ENCODE measurements at regions not wholly inside any gene's neighbourhood (a gene's known extent, or its start where the extent isn't known, plus 50 kb on each side); places are given as distances from the start of the nearest gene placed in this dataset.

- Histone ChIP-seq H3K4me1 (no peaks in the 10 kb centered on the region), H3K27me3 (no peaks in the 10 kb centered on the region), H3K9me3 (no peaks in the 10 kb centered on the region), H3K36me3 (no peaks in the 10 kb centered on the region), H3K4me3 (no peak overlapping the region), H3K27ac (no peak overlapping the region)
- no peak for DNase-seq (ENCODE audit: extremely low spot score in 2 of 2)
- intact Hi-C loops (cut with DNase I), result no loop called here
- TF ChIP-seq, protein P1, sequence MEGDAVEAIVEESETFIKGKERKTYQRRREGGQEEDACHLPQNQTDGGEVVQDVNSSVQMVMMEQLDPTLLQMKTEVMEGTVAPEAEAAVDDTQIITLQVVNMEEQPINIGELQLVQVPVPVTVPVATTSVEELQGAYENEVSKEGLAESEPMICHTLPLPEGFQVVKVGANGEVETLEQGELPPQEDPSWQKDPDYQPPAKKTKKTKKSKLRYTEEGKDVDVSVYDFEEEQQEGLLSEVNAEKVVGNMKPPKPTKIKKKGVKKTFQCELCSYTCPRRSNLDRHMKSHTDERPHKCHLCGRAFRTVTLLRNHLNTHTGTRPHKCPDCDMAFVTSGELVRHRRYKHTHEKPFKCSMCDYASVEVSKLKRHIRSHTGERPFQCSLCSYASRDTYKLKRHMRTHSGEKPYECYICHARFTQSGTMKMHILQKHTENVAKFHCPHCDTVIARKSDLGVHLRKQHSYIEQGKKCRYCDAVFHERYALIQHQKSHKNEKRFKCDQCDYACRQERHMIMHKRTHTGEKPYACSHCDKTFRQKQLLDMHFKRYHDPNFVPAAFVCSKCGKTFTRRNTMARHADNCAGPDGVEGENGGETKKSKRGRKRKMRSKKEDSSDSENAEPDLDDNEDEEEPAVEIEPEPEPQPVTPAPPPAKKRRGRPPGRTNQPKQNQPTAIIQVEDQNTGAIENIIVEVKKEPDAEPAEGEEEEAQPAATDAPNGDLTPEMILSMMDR (IDR thresholded peaks at IDR 0.05), result no peak
- TF ChIP-seq POLR2A (IDR thresholded peaks at IDR 0.05) (no peak), POLR2AphosphoS5 (IDR thresholded peaks at IDR 0.05; ENCODE audit: insufficient read depth in 1 of 2, low read depth in 1 of 2) (no peak)
These were observed 1014.7 kb upstream of the LRRN3 start for GRCh38 chr7:110076194-110076593.

DNA sequence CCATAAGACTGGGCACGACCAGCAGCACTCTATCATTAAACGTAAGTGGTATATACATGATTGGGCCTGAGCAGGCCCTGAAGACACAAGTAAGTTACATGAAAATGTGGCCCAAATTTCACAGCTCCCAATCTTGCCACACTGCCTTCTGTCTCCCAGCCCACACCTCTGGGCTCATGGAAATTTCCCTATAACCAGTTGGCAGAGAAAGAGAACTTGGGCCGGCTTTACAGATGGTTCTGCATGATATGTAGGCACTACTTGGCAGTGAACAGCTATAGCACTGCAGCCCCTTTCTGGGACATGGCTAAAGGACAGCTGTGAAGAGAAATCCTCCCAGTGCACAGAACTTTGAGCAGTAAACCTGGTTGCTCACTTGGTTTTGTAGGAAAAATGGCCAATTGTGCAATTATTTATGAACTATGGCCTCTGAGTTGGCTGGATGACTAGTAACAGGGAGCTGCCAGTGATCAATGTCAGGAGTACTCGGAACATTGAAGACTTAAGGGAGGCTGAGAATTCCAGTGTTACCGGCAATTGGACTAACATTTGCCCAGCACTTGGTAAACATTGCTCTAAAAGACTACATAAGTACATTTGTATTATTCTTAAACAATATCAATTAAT, 1006.6 kb upstream of the LRRN3 start:
- Histone ChIP-seq H3K9me3 (no peaks in the 10 kb centered on the region), H3K4me1 (no peaks in the 10 kb centered on the region), H3K36me3 (no peaks in the 10 kb centered on the region), H3K27ac (no peak overlapping the region), H3K27me3 (no peaks in the 10 kb centered on the region), H3K4me3 (no peak overlapping the region)
- TF ChIP-seq POLR2A (IDR thresholded peaks at IDR 0.05) (no peak), POLR2AphosphoS5 (IDR thresholded peaks at IDR 0.05; ENCODE audit: insufficient read depth in 1 of 2, low read depth in 1 of 2) (no peak)
- TF ChIP-seq, protein P1 (IDR thresholded peaks at IDR 0.05), result no peak
- intact Hi-C loops (cut with DNase I), result no loop called here
- no peak for DNase-seq (ENCODE audit: extremely low spot score in 2 of 2)

GRCh38 chr7:110090110-110090820, 1000.7 kb upstream of the LRRN3 start:
- DNase-seq (ENCODE audit: extremely low spot score in 2 of 2), result no peak
- Histone ChIP-seq H3K4me1 (no peaks in the 10 kb centered on the region), H3K4me3 (no peak overlapping the region), H3K9me3 (no peaks in the 10 kb centered on the region), H3K27ac (no peak overlapping the region), H3K27me3 (no peaks in the 10 kb centered on the region), H3K36me3 (no peaks in the 10 kb centered on the region)
- TF ChIP-seq, protein P1 (IDR thresholded peaks at IDR 0.05), result no peak
- no peak for TF ChIP-seq POLR2A (IDR thresholded peaks at IDR 0.05)
- no peak for TF ChIP-seq POLR2AphosphoS5 (IDR thresholded peaks at IDR 0.05; ENCODE audit: insufficient read depth in 1 of 2, low read depth in 1 of 2)
- intact Hi-C loops (cut with DNase I), result no loop called here

DNA sequence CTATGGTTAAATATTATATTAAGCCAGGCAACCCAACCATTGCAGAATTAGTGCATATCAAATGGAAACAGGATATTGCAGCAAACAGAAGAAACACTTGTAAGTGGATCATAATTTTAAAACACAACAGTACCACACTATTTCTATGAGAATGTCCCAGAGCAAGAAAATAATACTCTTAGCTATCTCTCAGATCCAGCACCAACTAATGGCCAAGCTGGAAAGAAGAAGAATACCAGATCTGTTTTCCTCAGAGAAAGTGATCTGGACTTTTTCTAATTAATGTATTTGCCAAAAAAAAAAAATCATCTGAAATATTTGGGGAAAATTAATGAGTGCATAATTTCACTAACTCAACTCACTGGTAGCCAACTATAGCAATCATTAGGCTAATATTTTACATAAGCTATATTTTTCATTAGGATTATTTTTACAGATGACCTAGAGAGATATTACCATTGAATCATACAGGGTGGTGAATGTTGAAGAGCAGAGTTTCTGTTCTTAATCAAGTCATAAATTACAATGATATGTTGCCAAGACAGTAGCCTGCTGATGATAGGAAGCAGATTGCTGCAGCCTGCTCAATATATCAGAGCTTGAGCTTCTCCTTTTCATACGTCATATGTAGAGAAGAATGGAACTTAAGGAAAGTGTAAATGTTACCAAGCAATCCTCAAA, 995.4 kb upstream of the LRRN3 start:
- no peaks in the 10 kb centered on the region for H3K36me3 ChIP-seq
- intact Hi-C loops (cut with DNase I), result no loop called here
- H3K4me1 ChIP-seq, result no peaks in the 10 kb centered on the region
- no peak for DNase-seq (ENCODE audit: extremely low spot score in 2 of 2)
- H3K27ac ChIP-seq, result no peak overlapping the region
- H3K4me3 ChIP-seq, result no peak overlapping the region
- H3K27me3 ChIP-seq, result no peaks in the 10 kb centered on the region
- no peaks in the 10 kb centered on the region for H3K9me3 ChIP-seq
- TF ChIP-seq, protein P1 (IDR thresholded peaks at IDR 0.05), result no peak
- no peak for TF ChIP-seq POLR2AphosphoS5 (IDR thresholded peaks at IDR 0.05; ENCODE audit: insufficient read depth in 1 of 2, low read depth in 1 of 2)
- no peak for TF ChIP-seq POLR2A (IDR thresholded peaks at IDR 0.05)

DNA sequence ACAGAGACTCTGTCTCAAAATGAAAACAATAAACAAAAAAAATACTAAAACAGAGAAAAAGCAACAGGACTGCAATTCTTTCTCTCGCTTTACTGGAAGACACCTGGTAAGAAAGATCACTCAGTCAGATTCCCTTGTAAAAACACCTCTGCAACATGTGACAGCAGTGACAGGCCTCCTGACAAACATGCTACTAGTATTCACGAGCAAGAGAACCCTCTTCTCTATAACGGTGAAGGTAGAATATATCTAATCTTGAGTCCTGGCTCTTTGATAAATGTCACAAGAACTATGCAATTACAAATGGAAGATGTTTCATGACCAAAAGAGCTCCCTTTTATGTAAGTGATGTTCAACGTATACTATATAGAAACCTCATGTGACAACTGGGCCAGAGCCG, 986.7 kb upstream of the LRRN3 start:
- intact Hi-C loops (cut with DNase I), result no loop called here
- Histone ChIP-seq H3K36me3 (no peaks in the 10 kb centered on the region), H3K4me3 (no peak overlapping the region), H3K9me3 (no peaks in the 10 kb centered on the region), H3K4me1 (no peaks in the 10 kb centered on the region), H3K27me3 (no peaks in the 10 kb centered on the region), H3K27ac (no peak overlapping the region)
- no peak for DNase-seq (ENCODE audit: extremely low spot score in 2 of 2)
- TF ChIP-seq POLR2A (IDR thresholded peaks at IDR 0.05) (no peak), POLR2AphosphoS5 (IDR thresholded peaks at IDR 0.05; ENCODE audit: insufficient read depth in 1 of 2, low read depth in 1 of 2) (no peak)
- TF ChIP-seq, protein P1 (IDR thresholded peaks at IDR 0.05), result no peak
